K562 (cell line): ENCODE measurements at regions not wholly inside any gene's neighbourhood (a gene's known extent, or its start where the extent isn't known, plus 50 kb on each side); places are given as distances from the start of the nearest gene placed in this dataset.

Experiments
- ATAC-seq: fragments of 200-7000 bp; cut with Tn5 transposase; 3 replicates; pipeline ENCODE4 v1.9.1; 2020; ENCODE audit warnings: moderate library complexity
- BruUV-seq: library from RNA; stranded (reverse); fragments of 400-500 nt; replicated peaks from 2 replicates; lab custom pipeline; 2021; lab: Mats Ljungman, UMichigan
- CTCF ChIA-PET: fragments of 300-600 bp; formaldehyde crosslinking; extraction: SDS; loops from one replicate; lab custom pipeline; 2021; ENCODE audit warnings: low intra/inter-chr PET ratio; lab: Yijun Ruan, JAX
- POLR2A ChIA-PET: fragments of 300-600, 350-650 bp; sonication (Branson Sonifier 250); formaldehyde crosslinking; extraction: SDS; loops from one replicate; lab custom pipeline; 2021; ENCODE audit warnings: antibody characterized with exemption, inconsistent platforms; lab: Yijun Ruan, JAX
- DNase-seq, 4 experiments: peaks; one replicate each; pipeline versions ENCODE4 v3.0.0 to v3.0.0-alpha.2; 2011 to 2018; ENCODE audit warnings: low spot score in 3 of 4, mixed read lengths in 3 of 4; ENCODE audit errors: extremely low read depth in 1 of 4
- FAIRE-seq: peaks from 2 replicates; lab custom pipeline; 2011; peaks lifted over from hg19 to GRCh38; lab: Jason Lieb, UNC
- H2AFZ ChIP-seq: 2 replicates; pipeline ENCODE4 v1.6.0; 2011; ENCODE audit warnings: low read depth, low read length, control low read depth, inconsistent platforms
- H3K27ac ChIP-seq: fragments of 200-600 bp; 3 replicates; pipeline ENCODE4 v1.8.0; 2011; ENCODE audit warnings: low read depth, mild to moderate bottlenecking, control low read depth, inconsistent platforms, low read length, moderate library complexity, mixed read lengths; ENCODE audit errors: extremely low read depth
- H3K27me3 ChIP-seq, 2 experiments: fragments of 300-600 bp in 1 of 2; 2 replicates in 1 of 2; 3 replicates in 1 of 2; pipeline versions ENCODE4 v1.6.0 to v1.8.0; 2011; ENCODE audit warnings: inconsistent platforms in 2 of 2, low read length in 2 of 2, mild to moderate bottlenecking in 1 of 2, mixed read lengths in 1 of 2, moderate library complexity in 1 of 2; ENCODE audit not compliant: control insufficient read depth in 2 of 2, insufficient read depth in 2 of 2
- H3K36me3 ChIP-seq: fragments of 300-600 bp; 3 replicates; pipeline ENCODE4 v1.8.0; 2011; ENCODE audit warnings: mild to moderate bottlenecking, low read length, inconsistent platforms; ENCODE audit not compliant: control insufficient read depth, insufficient read depth
- H3K4me1 ChIP-seq, 2 experiments: fragments of 200-600 bp in 1 of 2; replicated peaks in 1 of 2; 2 replicates in 1 of 2; 3 replicates in 1 of 2; pipeline versions ENCODE4 v1.5.1 to v1.8.0; 2011; ENCODE audit warnings: inconsistent platforms in 2 of 2, low read length in 2 of 2, mild to moderate bottlenecking in 1 of 2, mixed read lengths in 1 of 2, moderate library complexity in 1 of 2; ENCODE audit not compliant: control insufficient read depth in 2 of 2, insufficient read depth in 2 of 2
- H3K4me2 ChIP-seq: 2 replicates; pipeline ENCODE4 v1.6.1; 2011; ENCODE audit warnings: low read length, control low read depth, inconsistent platforms, mixed read lengths; ENCODE audit not compliant: insufficient read depth
- H3K4me3 ChIP-seq: fragments of 200-600 bp; sonication (generic), shearing (Covaris generic); 2 replicates; pipeline ENCODE4 v1.5.1; 2016; ENCODE audit warnings: control low read depth, inconsistent platforms
- H3K79me2 ChIP-seq: fragments of 200-600 bp; 3 replicates; pipeline ENCODE4 v1.8.0; 2011; ENCODE audit warnings: low read length, inconsistent platforms; ENCODE audit not compliant: control insufficient read depth, insufficient read depth
- H3K9ac ChIP-seq, 2 experiments: 2 replicates each; pipeline versions ENCODE4 v1.6.0 to v1.6.1; 2011; ENCODE audit warnings: low read depth in 2 of 2, low read length in 2 of 2, control low read depth in 1 of 2, inconsistent platforms in 1 of 2, mild to moderate bottlenecking in 1 of 2, mixed read lengths in 1 of 2; ENCODE audit not compliant: insufficient read depth in 1 of 2
- H3K9me1 ChIP-seq: one replicate; pipeline ENCODE4 v1.6.0; 2011; ENCODE audit warnings: inconsistent platforms, mild to moderate bottlenecking, low read length, moderate library complexity; ENCODE audit not compliant: control insufficient read depth, insufficient read depth
- H3K9me3 ChIP-seq: replicated peaks from 2 replicates; pipeline ENCODE4 v1.5.1; 2011; ENCODE audit warnings: low read depth, low read length, inconsistent platforms; ENCODE audit not compliant: control insufficient read depth, insufficient read depth
- H4K20me1 ChIP-seq: replicated peaks from 2 replicates; pipeline ENCODE4 v1.6.1; 2011; ENCODE audit warnings: low read length, inconsistent platforms, mixed read lengths; ENCODE audit not compliant: control insufficient read depth, insufficient read depth
- ARID3B ChIP-seq: fragments of 250-450 bp; sonication (Bioruptor Pico); IDR thresholded peaks from 2 replicates; pipeline ENCODE4 v1.4.0; 2020; ENCODE audit warnings: borderline replicate concordance
- BRCA1 ChIP-seq, 2 experiments: fragments of 450-650 bp in 1 of 2; sonication (generic) in 1 of 2; formaldehyde crosslinking in 1 of 2; IDR thresholded peaks; 2 replicates each; pipeline versions ENCODE4 v1.5.0 to v1.6.1; 2017 to 2020; ENCODE audit warnings: mild to moderate bottlenecking in 1 of 2, missing genetic modification reagents in 1 of 2
- BRF2 ChIP-seq: IDR thresholded peaks from 3 replicates; pipeline ENCODE4 v1.6.1; 2011; ENCODE audit warnings: borderline replicate concordance, mild to moderate bottlenecking; ENCODE audit not compliant: insufficient read length, insufficient read depth
- ELF4 ChIP-seq: fragments of 450-650 bp; formaldehyde crosslinking; IDR thresholded peaks from 2 replicates; pipeline ENCODE4 v1.4.0; 2022; ENCODE audit warnings: missing genetic modification characterization
- LARP7 ChIP-seq: fragments of 450-650 bp; IDR thresholded peaks from 2 replicates; pipeline ENCODE4 v1.6.1; 2016
- LEF1 ChIP-seq: fragments of 450-650 bp; IDR thresholded peaks from 2 replicates; pipeline ENCODE4 v1.6.1; 2016; ENCODE audit warnings: mild to moderate bottlenecking
- MECOM ChIP-seq: fragments of 250-450 bp; sonication (Bioruptor Pico); IDR thresholded peaks from 2 replicates; pipeline ENCODE4 v1.8.0; 2022; ENCODE audit warnings: inconsistent platforms
- MYNN ChIP-seq, 2 experiments: sonication (generic); formaldehyde crosslinking in 1 of 2; IDR thresholded peaks; 2 replicates each; pipeline versions ENCODE4 v1.5.0 to v1.6.1; 2016 to 2020; ENCODE audit warnings: antibody characterized with exemption in 1 of 2, missing genetic modification reagents in 1 of 2
- RBM25 ChIP-seq: fragments of 200-400 bp; formaldehyde crosslinking; IDR thresholded peaks from 2 replicates; pipeline ENCODE4 v1.6.1; 2018; ENCODE audit warnings: low read length, low read depth, moderate library complexity; ENCODE audit not compliant: severe bottlenecking
- TCF15 ChIP-seq: fragments of 250-450 bp; sonication (Bioruptor Pico); IDR thresholded peaks from 2 replicates; pipeline ENCODE4 v1.8.0; 2022; ENCODE audit warnings: moderate library complexity, mild to moderate bottlenecking, inconsistent platforms
- ZNF311 ChIP-seq: fragments of 250-450 bp; sonication (Bioruptor Pico); IDR thresholded peaks from 2 replicates; pipeline ENCODE4 v1.4.0; 2020; ENCODE audit warnings: mild to moderate bottlenecking, moderate library complexity
- WGBS: fragments of 100-300 bp; shearing (Covaris generic); methylation state at CpG from one replicate; pipeline ENCODE4 v1.1.6; 2016; ENCODE audit warnings: low coverage, mixed read lengths; ENCODE audit not compliant: insufficient coverage; ENCODE audit errors: missing lambda C conversion rate; 5-methylcytosine and 5-hydroxymethylcytosine counted together
- in situ Hi-C: fragments of 300-500 bp; cut with MboI; formaldehyde crosslinking; loops from 4 replicates; pipeline ENCODE4 v1.15.0; 2018; ENCODE audit warnings: inconsistent platforms, mixed read lengths
- intact Hi-C: fragments of 100-400 bp; cut with micrococcal nuclease; formaldehyde crosslinking; loops from 2 replicates; pipeline ENCODE4 v1.14.2; 2022

- no peak overlapping the region for H3K4me2 ChIP-seq
- H3K79me2 ChIP-seq = no peaks in the 10 kb centered on the region
- peaks cover 21 to 60% of the 10 kb centered on the region in 2 experiments for H3K27me3 ChIP-seq
- POLR2A ChIA-PET = no interaction called here
- in situ Hi-C loops = no loop called here
- no peaks in the 10 kb centered on the region for H4K20me1 ChIP-seq
- no peaks in the 10 kb centered on the region for H3K9me3 ChIP-seq
- ATAC-seq (no peak), DNase-seq (no peak), FAIRE-seq (no peak)
- CTCF ChIA-PET = interaction anchor here (0.5 kb wide), 1 partner anchor 54 kb away, joined by 3 read pairs; no protein-coding TSS in a partner anchor
- 0% methylated on average over 21 of the region's 33 CpGs for WGBS
- intact Hi-C loops = no loop called here
- H3K36me3 ChIP-seq = no peaks in the 10 kb centered on the region
- H3K27ac ChIP-seq = no peak overlapping the region
- BruUV-seq = no TSS peak
- no peak for TF ChIP-seq ZNF311
- TF ChIP-seq ELF4 (CRISPR knock-in tag) = no peak
- TF ChIP-seq LEF1 = no peak
- no peak for TF ChIP-seq BRCA1 (IDR thresholded peaks at IDR 0.05)
- TF ChIP-seq BRCA1 (CRISPR knock-in tag; IDR thresholded peaks at IDR 0.05) = no peak
- no peak for TF ChIP-seq BRF2
- TF ChIP-seq MYNN (IDR thresholded peaks at IDR 0.05) = no peak
- no peak for TF ChIP-seq MYNN (CRISPR knock-in tag; IDR thresholded peaks at IDR 0.05)
- no peak for TF ChIP-seq RBM25
- no peak for TF ChIP-seq MECOM (CRISPR knock-in tag)
- no peak for TF ChIP-seq TCF15
- TF ChIP-seq ARID3B (CRISPR knock-in tag) = no peak
- no peak for TF ChIP-seq LARP7
- H3K9ac ChIP-seq = no peak overlapping the region; a peak in 1 of 4 replicates
- H2AFZ ChIP-seq = no peak overlapping the region
- H3K4me1 ChIP-seq = peaks cover 0 to 7% of the 10 kb centered on the region in 2 experiments; a peak in 2 of 5 replicates
- no peaks in the 10 kb centered on the region for H3K9me1 ChIP-seq
- H3K4me3 ChIP-seq = no peak overlapping the region
These were observed 114.5 kb downstream of the TMEM18 start for GRCh38 chr2:562391-563364.
